Endothelial cell of umbilical vein (primary cell): ENCODE measurements at regions not wholly inside any gene's neighbourhood (a gene's known extent, or its start where the extent isn't known, plus 50 kb on each side); places are given as distances from the start of the nearest gene placed in this dataset.

ENCODE experiments used
- BruUV-seq: library from RNA; stranded (reverse); fragments of 400-500 nt; replicated peaks from 2 replicates; lab custom pipeline; 2021; lab: Mats Ljungman, UMichigan
- CTCF ChIA-PET: fragments of 300-600, 350-600 bp; sonication (Branson Sonifier 250); formaldehyde crosslinking; loops from one replicate; lab custom pipeline; 2021; ENCODE audit warnings: antibody characterized with exemption, inconsistent platforms; lab: Charles Lee
- POLR2A ChIA-PET: fragments of 300-600, 350-600 bp; sonication (Branson Sonifier 250); formaldehyde crosslinking; loops from one replicate; lab custom pipeline; 2021; ENCODE audit warnings: antibody characterized with exemption, inconsistent platforms; lab: Charles Lee
- DNase-seq: peaks from one replicate; pipeline ENCODE4 v3.0.0-alpha.2; 2011; ENCODE audit warnings: low read depth, low spot score
- FAIRE-seq: peaks from 2 replicates; lab custom pipeline; 2011; peaks lifted over from hg19 to GRCh38; lab: Jason Lieb, UNC
- H2AFZ ChIP-seq: 2 replicates; pipeline ENCODE4 v1.6.0; 2012; ENCODE audit warnings: low read depth, low read length, control low read depth, inconsistent platforms
- H3K27ac ChIP-seq: 2 replicates; pipeline ENCODE4 v1.5.1; 2011; ENCODE audit warnings: low read depth, mild to moderate bottlenecking, control low read depth, low read length, moderate library complexity; ENCODE audit not compliant: insufficient read depth
- H3K27me3 ChIP-seq, 2 experiments: 2 replicates each; pipeline versions ENCODE4 v1.6.0 to v1.6.1; 2011; ENCODE audit warnings: low read length in 2 of 2, mixed read lengths in 1 of 2; ENCODE audit not compliant: control insufficient read depth in 2 of 2, insufficient read depth in 2 of 2
- H3K36me3 ChIP-seq, 2 experiments: 2 replicates in 1 of 2; 3 replicates in 1 of 2; pipeline ENCODE4 v1.5.1; 2011; ENCODE audit warnings: low read length in 2 of 2, mild to moderate bottlenecking in 1 of 2, moderate library complexity in 1 of 2; ENCODE audit not compliant: control insufficient read depth in 2 of 2, insufficient read depth in 2 of 2; ENCODE audit errors: extremely low read depth in 1 of 2
- H3K4me1 ChIP-seq: 3 replicates; pipeline ENCODE4 v1.5.1; 2011; ENCODE audit warnings: mild to moderate bottlenecking, low read length; ENCODE audit not compliant: control insufficient read depth, insufficient read depth; ENCODE audit errors: extremely low read depth
- H3K4me2 ChIP-seq: 2 replicates; pipeline ENCODE4 v1.6.1; 2011; ENCODE audit warnings: low read length, control low read depth, mixed read lengths; ENCODE audit not compliant: insufficient read depth
- H3K4me3 ChIP-seq, 3 experiments: fragments of 200-600 bp in 1 of 3; sonication (generic), shearing (Covaris generic) in 1 of 3; replicated peaks in 1 of 3; 2 replicates each; pipeline ENCODE4 v1.5.1; 2011 to 2016; ENCODE audit warnings: control low read depth in 3 of 3, low read length in 3 of 3, mild to moderate bottlenecking in 2 of 3, inconsistent platforms in 1 of 3, low read depth in 1 of 3, moderate library complexity in 1 of 3; ENCODE audit not compliant: insufficient read depth in 1 of 3
- H3K79me2 ChIP-seq: 2 replicates; pipeline ENCODE4 v1.6.0; 2012; ENCODE audit warnings: low read length, inconsistent platforms; ENCODE audit not compliant: control insufficient read depth, insufficient read depth
- H3K9ac ChIP-seq: replicated peaks from 2 replicates; pipeline ENCODE3; 2011; ENCODE audit warnings: low read length, control low read depth; ENCODE audit not compliant: insufficient read depth; ENCODE audit errors: extremely low read depth
- H3K9me1 ChIP-seq: replicated peaks from 3 replicates; pipeline ENCODE4 v1.6.0; 2011; ENCODE audit warnings: mild to moderate bottlenecking, low read length; ENCODE audit not compliant: control insufficient read depth, insufficient read depth; ENCODE audit errors: extremely low read depth
- H3K9me3 ChIP-seq: replicated peaks from 2 replicates; pipeline ENCODE4 v1.5.1; 2012; ENCODE audit warnings: low read length, inconsistent platforms; ENCODE audit not compliant: control insufficient read depth, insufficient read depth
- H4K20me1 ChIP-seq: replicated peaks from 2 replicates; pipeline ENCODE3; 2011; ENCODE audit warnings: mild to moderate bottlenecking, low read length; ENCODE audit not compliant: control insufficient read depth, insufficient read depth; ENCODE audit errors: extremely low read depth
- EZH2 ChIP-seq: IDR thresholded peaks from 2 replicates; pipeline ENCODE4 v1.6.1; 2012; ENCODE audit warnings: borderline replicate concordance, low read depth, mild to moderate bottlenecking, moderate library complexity, low read length, inconsistent platforms; ENCODE audit not compliant: severe bottlenecking
- FOS ChIP-seq: IDR thresholded peaks from 2 replicates; pipeline ENCODE4 v1.6.1; 2011; ENCODE audit warnings: mild to moderate bottlenecking, low read length, moderate library complexity, borderline replicate concordance; ENCODE audit not compliant: insufficient read depth
- GATA2 ChIP-seq: IDR thresholded peaks from 2 replicates; pipeline ENCODE4 v1.7.0; 2011; ENCODE audit warnings: low read depth, mild to moderate bottlenecking, moderate library complexity, mixed read lengths, low read length; ENCODE audit not compliant: insufficient read length, insufficient read depth
- JUN ChIP-seq: IDR thresholded peaks from 2 replicates; pipeline ENCODE4 v1.6.1; 2011; ENCODE audit warnings: borderline replicate concordance, low read depth; ENCODE audit not compliant: insufficient read length, insufficient read depth
- MYC ChIP-seq: IDR thresholded peaks from one replicate; pipeline ENCODE4 v1.6.1; 2011; ENCODE audit warnings: mild to moderate bottlenecking, low read depth, low read length
- POLR2A ChIP-seq: IDR thresholded peaks from 2 replicates; pipeline ENCODE4 v1.6.1; 2012; ENCODE audit warnings: low read depth, mild to moderate bottlenecking, control low read depth, low read length
- POLR2AphosphoS5 ChIP-seq: IDR thresholded peaks from 2 replicates; pipeline ENCODE4 v1.6.1; 2012; ENCODE audit warnings: low read depth, mild to moderate bottlenecking, control low read depth, low read length, moderate library complexity; ENCODE audit not compliant: insufficient read depth
- dilution Hi-C: fragments of 300-500 bp; cut with MboI; formaldehyde crosslinking; loops from one replicate; pipeline ENCODE4 v1.15.0; 2019; ENCODE audit warnings: low sequenced_read_pairs; ENCODE audit not compliant: extremely low pct_ligation_motif_present
- intact Hi-C: fragments of 100-400 bp; cut with micrococcal nuclease; formaldehyde crosslinking; loops from one replicate; pipeline ENCODE4 v1.10.0; 2022
- TF ChIP-seq, protein P1 (sequence below): IDR thresholded peaks from 2 replicates; pipeline ENCODE4 v1.6.1; 2011; ENCODE audit not compliant: insufficient read depth, insufficient read length
- TF ChIP-seq, protein P2 (sequence below), 2 donors: IDR thresholded peaks; 1 replicate in 1 of 2; 2 replicates in 1 of 2; pipeline ENCODE4 v1.5.1; 2011; ENCODE audit warnings: low read length in 2 of 2, mild to moderate bottlenecking in 2 of 2, moderate library complexity in 2 of 2, control low read depth in 1 of 2, inconsistent platforms in 1 of 2, low read depth in 1 of 2; ENCODE audit not compliant: insufficient read depth in 1 of 2; ENCODE audit errors: extremely low read depth in 1 of 2

DNA sequence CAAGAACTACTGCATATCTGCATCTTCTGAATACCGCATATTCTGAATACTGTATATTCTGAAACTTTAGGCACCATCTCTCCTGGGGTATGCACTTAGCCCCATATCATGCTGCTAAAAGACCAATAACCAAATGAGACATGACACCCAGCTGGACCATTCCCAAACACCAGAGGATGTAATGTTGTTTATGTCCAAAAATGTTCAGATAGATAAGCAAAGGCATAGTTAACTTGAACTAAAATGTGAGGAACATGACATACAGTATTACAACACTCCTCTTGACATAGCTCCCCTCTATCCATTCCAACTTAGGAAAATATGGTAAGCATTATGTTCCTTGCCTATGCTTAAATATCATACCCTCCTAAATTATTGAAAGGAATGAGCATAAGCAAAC lies 127.3 kb downstream of the TENT5A start:
- no peak overlapping the region for H3K4me2 ChIP-seq
- no peaks in the 10 kb centered on the region for H3K79me2 ChIP-seq
- H3K9me1 ChIP-seq = no peaks in the 10 kb centered on the region
- H3K4me1 ChIP-seq = no peaks in the 10 kb centered on the region
- POLR2A ChIA-PET = no interaction called here
- no peak overlapping the region for H3K27ac ChIP-seq
- no peaks in the 10 kb centered on the region for H4K20me1 ChIP-seq
- H3K9ac ChIP-seq = no peak overlapping the region
- no peaks in the 10 kb centered on the region for H3K36me3 ChIP-seq
- TF ChIP-seq EZH2 = no peak
- no peak for TF ChIP-seq POLR2AphosphoS5
- no peak for TF ChIP-seq MYC
- TF ChIP-seq JUN = no peak
- TF ChIP-seq GATA2 = no peak
- TF ChIP-seq, protein P1, sequence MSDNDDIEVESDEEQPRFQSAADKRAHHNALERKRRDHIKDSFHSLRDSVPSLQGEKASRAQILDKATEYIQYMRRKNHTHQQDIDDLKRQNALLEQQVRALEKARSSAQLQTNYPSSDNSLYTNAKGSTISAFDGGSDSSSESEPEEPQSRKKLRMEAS = no peak
- no peak for TF ChIP-seq FOS
- TF ChIP-seq POLR2A = no peak
- intact Hi-C loops (no loop called here), dilution Hi-C loops (no loop called here)
- BruUV-seq = no TSS peak
- no peak overlapping the region for H3K4me3 ChIP-seq
- H3K27me3 ChIP-seq = no peaks in the 10 kb centered on the region
- H3K9me3 ChIP-seq = no peaks in the 10 kb centered on the region
- FAIRE-seq = no peak
- CTCF ChIA-PET = interaction anchor here (1.0 kb wide), 1 partner anchor 9 kb away, joined by 4 read pairs; no protein-coding TSS in a partner anchor
- DNase-seq = no peak
- no peak overlapping the region for H2AFZ ChIP-seq

DNA sequence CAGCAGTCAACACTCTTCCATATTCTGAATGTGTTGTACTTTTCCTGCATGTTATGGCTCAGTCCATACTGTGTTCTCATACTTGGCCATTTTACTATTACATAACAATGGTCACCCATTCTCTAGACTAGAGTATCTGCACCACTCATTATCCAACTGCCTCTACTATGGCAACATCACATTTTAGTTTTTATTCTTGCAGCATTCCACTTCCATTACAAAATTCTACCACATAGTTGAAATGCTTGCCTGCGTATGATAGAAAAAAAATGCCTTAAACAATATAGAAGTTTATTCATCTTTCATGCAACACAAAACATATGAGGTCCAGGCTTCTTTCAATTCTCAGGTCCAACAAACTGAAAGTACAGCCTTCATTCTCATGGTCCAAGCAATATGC lies 128.0 kb downstream of the TENT5A start:
- ChIA-PET CTCF (no interaction called here), POLR2A (no interaction called here)
- H3K79me2 ChIP-seq = no peaks in the 10 kb centered on the region
- no peak for TF ChIP-seq MYC
- no peak for TF ChIP-seq FOS
- TF ChIP-seq JUN = no peak
- TF ChIP-seq, protein P2, sequence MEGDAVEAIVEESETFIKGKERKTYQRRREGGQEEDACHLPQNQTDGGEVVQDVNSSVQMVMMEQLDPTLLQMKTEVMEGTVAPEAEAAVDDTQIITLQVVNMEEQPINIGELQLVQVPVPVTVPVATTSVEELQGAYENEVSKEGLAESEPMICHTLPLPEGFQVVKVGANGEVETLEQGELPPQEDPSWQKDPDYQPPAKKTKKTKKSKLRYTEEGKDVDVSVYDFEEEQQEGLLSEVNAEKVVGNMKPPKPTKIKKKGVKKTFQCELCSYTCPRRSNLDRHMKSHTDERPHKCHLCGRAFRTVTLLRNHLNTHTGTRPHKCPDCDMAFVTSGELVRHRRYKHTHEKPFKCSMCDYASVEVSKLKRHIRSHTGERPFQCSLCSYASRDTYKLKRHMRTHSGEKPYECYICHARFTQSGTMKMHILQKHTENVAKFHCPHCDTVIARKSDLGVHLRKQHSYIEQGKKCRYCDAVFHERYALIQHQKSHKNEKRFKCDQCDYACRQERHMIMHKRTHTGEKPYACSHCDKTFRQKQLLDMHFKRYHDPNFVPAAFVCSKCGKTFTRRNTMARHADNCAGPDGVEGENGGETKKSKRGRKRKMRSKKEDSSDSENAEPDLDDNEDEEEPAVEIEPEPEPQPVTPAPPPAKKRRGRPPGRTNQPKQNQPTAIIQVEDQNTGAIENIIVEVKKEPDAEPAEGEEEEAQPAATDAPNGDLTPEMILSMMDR (IDR thresholded peaks at IDR 0.05; ENCODE audit: extremely low read depth in 1 of 2, insufficient read depth in 1 of 2, low read depth in 1 of 2, low read length in 2 of 2) = no peak
- TF ChIP-seq, protein P1 = no peak
- no peak for TF ChIP-seq POLR2AphosphoS5
- TF ChIP-seq GATA2 = no peak
- TF ChIP-seq POLR2A = no peak
- TF ChIP-seq EZH2 = no peak
- DNase-seq = no peak
- no peak overlapping the region for H3K27ac ChIP-seq
- H3K9me3 ChIP-seq = no peaks in the 10 kb centered on the region
- BruUV-seq = no TSS peak
- no peaks in the 10 kb centered on the region for H3K27me3 ChIP-seq
- H3K4me2 ChIP-seq = no peak overlapping the region
- no peaks in the 10 kb centered on the region for H3K36me3 ChIP-seq
- no peaks in the 10 kb centered on the region for H4K20me1 ChIP-seq
- no peak overlapping the region for H3K4me3 ChIP-seq
- no peak for FAIRE-seq
- H3K9ac ChIP-seq = no peak overlapping the region
- no peaks in the 10 kb centered on the region for H3K9me1 ChIP-seq
- dilution Hi-C loops = no loop called here
- no peaks in the 10 kb centered on the region for H3K4me1 ChIP-seq
- intact Hi-C loops = no loop called here
- no peak overlapping the region for H2AFZ ChIP-seq
